Activated naive CD8-positive, alpha-beta T cell treated with anti-CD3 and anti-CD28 coated beads, Interleukin-2, amount 10 ng/mL, durations not matched to agents 7 days and 5 days (primary cell): ENCODE measurements at regions not wholly inside any gene's neighbourhood (a gene's known extent, or its start where the extent isn't known, plus 50 kb on each side); places are given as distances from the start of the nearest gene placed in this dataset.
"Not testable (repeated sequence)": the region's sequence is repeated elsewhere in the genome, so short reads cannot be mapped to it uniquely, and the experiment has no call there.

Experiments
- ATAC-seq: fragments of 150-1000 bp; cut with Tn5 transposase; one replicate; pipeline ENCODE4 v1.10.0; 2021; ENCODE audit warnings: low read depth, moderate library complexity
- POLR2A ChIA-PET: fragments of 350-600 bp; sonication (Branson Sonifier 250); formaldehyde crosslinking; loops from one replicate; lab custom pipeline; 2021; ENCODE audit warnings: antibody characterized with exemption; lab: Charles Lee
- DNase-seq: peaks from one replicate; pipeline ENCODE4 v3.0.0; 2021
- H3K27ac Mint-ChIP-seq: one replicate; pipeline ENCODE4 v1.8.0; 2022; ENCODE audit warnings: mild to moderate bottlenecking, mixed read lengths
- H3K27me3 Mint-ChIP-seq: one replicate; pipeline ENCODE4 v1.8.0; 2022; ENCODE audit warnings: mild to moderate bottlenecking, moderate library complexity, mixed read lengths
- H3K36me3 Mint-ChIP-seq: one replicate; pipeline ENCODE4 v1.8.0; 2021; ENCODE audit warnings: mild to moderate bottlenecking, mixed read lengths
- H3K4me1 Mint-ChIP-seq: one replicate; pipeline ENCODE4 v1.8.0; 2021; ENCODE audit warnings: mixed read lengths
- H3K4me3 Mint-ChIP-seq: one replicate; pipeline ENCODE4 v1.8.0; 2022; ENCODE audit warnings: mild to moderate bottlenecking, moderate library complexity, mixed read lengths
- H3K9me3 Mint-ChIP-seq: one replicate; pipeline ENCODE4 v1.8.0; 2021; ENCODE audit warnings: mixed read lengths

DNA sequence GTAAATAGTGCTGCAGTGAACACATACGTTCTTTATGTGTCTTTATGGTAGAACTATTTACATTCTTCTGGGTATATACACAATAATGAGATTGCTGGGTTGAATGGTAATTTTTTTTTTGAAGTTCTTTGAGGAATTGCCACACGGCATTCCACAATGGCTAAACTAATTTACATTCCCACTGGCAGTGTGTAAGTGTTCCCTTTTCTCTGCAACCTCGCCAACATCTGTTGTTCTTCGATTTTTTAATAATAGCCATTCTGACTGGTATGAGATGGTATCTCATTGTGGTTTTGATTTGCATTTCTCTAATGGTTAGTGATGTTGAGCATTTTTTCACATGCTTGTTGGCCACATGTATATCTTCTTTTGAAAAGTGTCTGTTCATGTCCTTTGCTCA, 609.5 kb downstream of the DNAH5 start:
- H3K4me3 Mint-ChIP-seq, ATAC-seq, H3K27me3 Mint-ChIP-seq, POLR2A ChIA-PET, H3K4me1 Mint-ChIP-seq, H3K9me3 Mint-ChIP-seq, H3K36me3 Mint-ChIP-seq, H3K27ac Mint-ChIP-seq, DNase-seq: not testable (repeated sequence)

DNA sequence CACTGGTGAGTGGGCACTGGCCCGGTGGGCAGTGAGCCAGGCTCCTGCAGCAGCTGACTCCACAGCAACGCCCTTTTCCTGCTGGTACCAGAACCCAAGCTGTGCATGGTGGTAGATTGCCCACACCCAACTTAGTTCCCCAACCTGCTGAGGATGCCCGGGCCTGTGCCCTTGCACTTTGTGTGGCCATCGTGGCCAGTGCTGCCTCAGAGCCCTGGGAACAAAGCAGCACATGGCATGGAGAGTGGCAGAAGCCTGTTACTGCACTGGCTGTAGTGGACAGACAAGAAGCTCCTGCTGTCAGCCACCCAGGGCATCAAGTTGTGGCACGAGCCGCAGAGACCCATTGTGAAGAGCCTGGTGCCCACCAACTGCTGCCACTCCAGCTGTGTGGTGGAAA, 612.9 kb downstream of the DNAH5 start:
- Mint-ChIP-seq H3K27ac (no peak overlapping the region), H3K9me3 (peaks cover 2% of the 10 kb centered on the region), H3K36me3 (no peaks in the 10 kb centered on the region), H3K27me3 (no peaks in the 10 kb centered on the region), H3K4me3 (no peak overlapping the region), H3K4me1 (no peaks in the 10 kb centered on the region)
- no peak for ATAC-seq
- DNase-seq: no peak
- POLR2A ChIA-PET: no interaction called here

DNA sequence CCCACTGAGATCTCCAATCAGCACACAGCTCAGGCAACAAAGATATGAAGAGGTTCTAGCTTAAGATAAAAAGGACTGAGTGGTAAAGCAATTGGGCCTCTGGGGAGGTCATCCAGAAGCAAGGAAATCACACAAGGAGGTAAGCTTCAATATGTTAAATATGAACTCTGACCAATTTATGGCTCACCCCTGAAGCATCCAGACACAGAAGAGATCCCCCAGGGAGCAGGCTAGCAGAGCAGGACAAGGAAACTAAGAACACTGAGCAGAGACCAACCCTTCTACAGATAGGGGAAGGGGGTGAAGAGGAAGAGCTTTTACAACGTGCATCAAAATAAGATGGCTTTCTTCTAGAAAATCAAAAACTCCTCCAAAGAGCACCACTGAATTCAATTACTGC, 616.2 kb downstream of the DNAH5 start:
- H3K4me3 Mint-ChIP-seq: no peak overlapping the region
- H3K4me1 Mint-ChIP-seq: no peaks in the 10 kb centered on the region
- DNase-seq (no peak), ATAC-seq (no peak)
- no peaks in the 10 kb centered on the region for H3K27me3 Mint-ChIP-seq
- POLR2A ChIA-PET: no interaction called here
- no peaks in the 10 kb centered on the region for H3K9me3 Mint-ChIP-seq
- no peaks in the 10 kb centered on the region for H3K36me3 Mint-ChIP-seq
- no peak overlapping the region for H3K27ac Mint-ChIP-seq

DNA sequence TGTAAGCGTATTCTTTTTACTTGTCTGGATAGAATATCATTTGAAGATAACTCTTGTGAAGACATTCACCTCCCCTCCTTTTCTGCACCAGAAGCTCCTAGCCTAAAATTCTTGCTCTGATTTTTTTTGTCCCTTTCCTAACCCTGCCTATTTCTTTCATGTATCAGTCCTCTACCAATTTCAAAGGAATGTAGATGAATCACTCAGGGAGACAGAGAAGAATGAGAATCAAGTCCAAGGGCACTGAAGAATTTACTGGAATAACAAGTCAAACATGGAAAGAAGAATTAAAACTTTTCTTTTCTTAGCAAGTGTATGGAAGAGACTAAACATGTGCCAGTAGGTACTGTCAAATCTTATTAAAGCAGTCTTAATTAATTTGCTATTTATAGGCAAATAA, 618.7 kb downstream of the DNAH5 start:
- DNase-seq (no peak), ATAC-seq (no peak)
- POLR2A ChIA-PET: no interaction called here
- H3K27ac Mint-ChIP-seq: no peak overlapping the region
- H3K36me3 Mint-ChIP-seq: no peaks in the 10 kb centered on the region
- H3K4me3 Mint-ChIP-seq: no peak overlapping the region
- no peaks in the 10 kb centered on the region for H3K9me3 Mint-ChIP-seq
- no peaks in the 10 kb centered on the region for H3K4me1 Mint-ChIP-seq
- H3K27me3 Mint-ChIP-seq: no peaks in the 10 kb centered on the region

DNA sequence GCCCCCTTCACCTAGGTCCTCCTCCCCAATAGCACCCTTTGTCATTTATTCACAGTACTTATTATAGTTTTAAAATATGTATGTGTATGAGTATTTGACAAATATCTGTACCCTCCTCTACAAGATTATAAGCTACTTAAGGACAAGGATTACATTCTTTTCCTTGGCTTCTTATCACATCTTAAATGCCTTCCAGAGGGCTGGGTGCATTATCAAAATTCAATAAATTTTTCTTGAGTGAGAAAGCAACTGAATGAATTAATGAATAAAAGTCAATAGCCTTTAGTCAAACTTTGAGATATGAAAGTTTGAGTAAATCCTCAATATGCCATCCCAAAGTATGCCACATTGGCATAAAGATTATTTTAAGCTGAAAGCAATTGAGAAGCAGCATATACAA, 621.7 kb downstream of the DNAH5 start:
- Mint-ChIP-seq H3K9me3 (no peaks in the 10 kb centered on the region), H3K27me3 (no peaks in the 10 kb centered on the region), H3K4me3 (no peak overlapping the region), H3K36me3 (no peaks in the 10 kb centered on the region), H3K4me1 (no peaks in the 10 kb centered on the region), H3K27ac (no peak overlapping the region)
- POLR2A ChIA-PET: no interaction called here
- DNase-seq (no peak), ATAC-seq (no peak)

DNA sequence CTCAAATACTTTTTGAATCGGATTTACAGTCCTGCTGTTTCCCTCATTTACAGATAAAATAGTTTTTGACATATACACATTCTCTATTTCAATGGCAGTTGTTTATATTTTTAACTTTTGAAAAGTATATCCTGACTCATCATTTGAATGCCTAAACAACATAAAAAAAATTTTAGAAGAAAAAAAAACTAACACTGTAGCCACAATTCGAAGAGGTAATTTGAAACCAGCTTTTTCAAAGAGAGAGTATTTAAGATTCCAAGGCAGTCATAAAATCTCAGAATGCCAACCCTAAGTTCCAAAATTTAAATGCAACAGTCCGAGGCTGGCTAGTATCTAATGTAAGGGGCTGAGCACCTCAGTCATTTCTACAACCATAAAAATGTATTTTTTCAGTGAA, 626.8 kb downstream of the DNAH5 start:
- no peak overlapping the region for H3K4me3 Mint-ChIP-seq
- no peaks in the 10 kb centered on the region for H3K36me3 Mint-ChIP-seq
- POLR2A ChIA-PET: no interaction called here
- H3K4me1 Mint-ChIP-seq: no peaks in the 10 kb centered on the region
- no peaks in the 10 kb centered on the region for H3K27me3 Mint-ChIP-seq
- DNase-seq (no peak), ATAC-seq (no peak)
- peaks cover 4% of the 10 kb centered on the region for H3K9me3 Mint-ChIP-seq
- H3K27ac Mint-ChIP-seq: no peak overlapping the region

DNA sequence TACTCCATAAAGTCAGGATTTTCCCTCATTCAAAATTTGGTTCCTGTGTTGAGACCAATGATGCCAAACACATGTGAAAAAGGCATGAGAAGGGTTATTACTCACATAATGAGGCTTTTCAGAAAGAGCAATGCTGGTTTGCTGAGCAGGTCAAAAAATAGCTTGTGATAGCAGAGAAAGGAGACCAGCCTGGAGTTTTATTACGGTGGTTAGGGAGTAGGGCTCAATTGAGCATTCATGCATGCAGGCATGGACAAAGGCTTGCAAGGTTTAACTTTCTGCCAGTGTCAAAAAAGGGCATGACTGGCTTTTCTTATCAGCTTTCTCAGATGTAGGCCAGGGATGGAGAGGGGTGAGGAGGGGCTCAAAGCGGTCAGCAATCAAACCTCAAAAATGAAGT, 628.3 kb downstream of the DNAH5 start:
- no peaks in the 10 kb centered on the region for H3K36me3 Mint-ChIP-seq
- H3K4me1 Mint-ChIP-seq: no peaks in the 10 kb centered on the region
- ATAC-seq: no peak
- no peaks in the 10 kb centered on the region for H3K27me3 Mint-ChIP-seq
- POLR2A ChIA-PET: no interaction called here
- DNase-seq: no peak
- no peak overlapping the region for H3K27ac Mint-ChIP-seq
- no peak overlapping the region for H3K4me3 Mint-ChIP-seq
- peaks cover 4% of the 10 kb centered on the region for H3K9me3 Mint-ChIP-seq

DNA sequence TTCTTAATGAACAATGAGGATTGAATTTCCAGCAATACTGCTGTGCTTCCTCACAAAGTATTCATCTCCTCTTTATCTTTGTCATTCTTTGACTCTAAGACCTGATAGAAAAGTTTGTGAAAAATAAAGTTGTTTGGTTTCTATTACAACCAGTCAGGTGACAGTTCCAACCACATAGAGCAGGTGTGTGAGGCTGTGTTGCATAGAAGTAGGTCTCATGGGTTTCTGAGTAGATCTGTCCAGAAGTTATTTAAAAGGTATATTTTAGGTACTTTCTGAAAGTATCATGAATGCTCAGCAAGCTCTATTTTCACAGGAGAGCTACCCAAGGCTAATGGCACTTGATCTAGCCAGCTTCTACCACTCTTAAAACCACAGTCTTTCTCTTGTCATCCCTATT, 637.0 kb downstream of the DNAH5 start:
- H3K4me3 Mint-ChIP-seq: no peak overlapping the region
- H3K36me3 Mint-ChIP-seq: no peaks in the 10 kb centered on the region
- POLR2A ChIA-PET: no interaction called here
- peaks cover 4% of the 10 kb centered on the region for H3K9me3 Mint-ChIP-seq
- no peak for ATAC-seq
- no peaks in the 10 kb centered on the region for H3K27me3 Mint-ChIP-seq
- no peak overlapping the region for H3K27ac Mint-ChIP-seq
- no peaks in the 10 kb centered on the region for H3K4me1 Mint-ChIP-seq
- no peak for DNase-seq

DNA sequence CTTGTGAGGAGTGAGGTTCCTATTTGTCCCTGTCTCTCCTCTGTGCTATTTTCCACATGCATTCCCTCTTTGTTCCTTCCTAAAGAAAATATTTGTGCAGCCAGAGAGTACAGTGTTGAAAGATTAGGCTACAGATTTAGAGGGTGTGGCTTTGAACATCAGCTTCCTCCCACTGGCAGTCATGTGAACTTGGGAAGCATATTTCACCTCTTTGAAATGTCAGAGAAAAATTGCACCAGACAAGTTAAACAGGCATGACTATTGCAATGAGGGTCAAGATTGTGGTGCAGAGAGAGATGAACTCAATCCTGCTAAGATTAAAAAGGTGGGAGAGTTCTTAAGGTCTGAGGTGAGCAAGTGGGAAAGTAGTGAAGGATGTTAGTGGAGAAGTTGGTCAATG, 641.0 kb downstream of the DNAH5 start:
- no peaks in the 10 kb centered on the region for H3K4me1 Mint-ChIP-seq
- no peak overlapping the region for H3K4me3 Mint-ChIP-seq
- no peaks in the 10 kb centered on the region for H3K36me3 Mint-ChIP-seq
- ATAC-seq: no peak
- H3K9me3 Mint-ChIP-seq: peaks cover 6% of the 10 kb centered on the region
- no peak overlapping the region for H3K27ac Mint-ChIP-seq
- no peaks in the 10 kb centered on the region for H3K27me3 Mint-ChIP-seq
- POLR2A ChIA-PET: no interaction called here
- DNase-seq: no peak

DNA sequence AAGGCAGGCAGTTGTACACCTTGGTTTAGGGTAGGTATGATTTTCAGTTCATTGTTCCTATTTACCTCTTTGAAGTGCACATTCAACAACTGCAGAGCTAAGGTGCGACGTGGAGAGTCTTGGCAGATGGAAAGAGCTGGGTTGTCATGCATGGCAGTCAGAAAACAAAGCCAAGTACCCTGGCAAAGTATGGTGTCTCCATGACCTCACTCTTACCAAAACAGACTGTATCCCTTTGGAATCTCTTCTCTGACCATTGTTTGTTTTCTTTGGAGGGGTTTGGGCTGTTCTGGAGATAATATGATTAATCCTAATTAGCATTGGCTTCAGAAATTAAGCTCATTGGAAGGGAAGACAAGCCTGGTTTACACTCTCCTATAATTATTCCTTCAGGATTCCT, 665.7 kb downstream of the DNAH5 start:
- ATAC-seq (no peak), DNase-seq (no peak)
- POLR2A ChIA-PET: no interaction called here
- Mint-ChIP-seq H3K4me1 (no peaks in the 10 kb centered on the region), H3K27me3 (no peaks in the 10 kb centered on the region), H3K27ac (no peak overlapping the region), H3K36me3 (no peaks in the 10 kb centered on the region), H3K4me3 (no peak overlapping the region), H3K9me3 (peaks cover 6% of the 10 kb centered on the region)

DNA sequence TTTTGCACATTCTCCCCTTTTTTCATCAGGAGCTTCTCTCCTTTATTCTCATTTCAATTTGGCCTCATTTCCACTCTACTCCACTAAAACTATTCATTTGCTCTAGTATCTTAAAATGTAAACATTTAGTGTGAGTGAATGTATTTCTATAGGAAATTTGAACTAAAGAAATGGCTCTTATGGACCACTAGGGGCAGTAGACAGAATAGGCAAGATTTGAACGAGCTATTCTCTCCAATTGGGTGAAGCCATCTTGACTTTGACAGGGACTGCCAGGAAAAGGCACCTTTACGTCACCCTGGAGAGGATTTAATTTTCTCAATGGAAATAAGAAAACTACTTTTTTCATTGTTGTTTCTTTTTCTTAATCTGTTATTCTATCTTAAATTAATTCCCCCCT, 666.3 kb downstream of the DNAH5 start:
- no peak overlapping the region for H3K27ac Mint-ChIP-seq
- DNase-seq: no peak
- H3K4me1 Mint-ChIP-seq: no peaks in the 10 kb centered on the region
- H3K9me3 Mint-ChIP-seq: peaks cover 6% of the 10 kb centered on the region
- H3K4me3 Mint-ChIP-seq: no peak overlapping the region
- POLR2A ChIA-PET: no interaction called here
- H3K36me3 Mint-ChIP-seq: no peaks in the 10 kb centered on the region
- ATAC-seq: no peak
- no peaks in the 10 kb centered on the region for H3K27me3 Mint-ChIP-seq

DNA sequence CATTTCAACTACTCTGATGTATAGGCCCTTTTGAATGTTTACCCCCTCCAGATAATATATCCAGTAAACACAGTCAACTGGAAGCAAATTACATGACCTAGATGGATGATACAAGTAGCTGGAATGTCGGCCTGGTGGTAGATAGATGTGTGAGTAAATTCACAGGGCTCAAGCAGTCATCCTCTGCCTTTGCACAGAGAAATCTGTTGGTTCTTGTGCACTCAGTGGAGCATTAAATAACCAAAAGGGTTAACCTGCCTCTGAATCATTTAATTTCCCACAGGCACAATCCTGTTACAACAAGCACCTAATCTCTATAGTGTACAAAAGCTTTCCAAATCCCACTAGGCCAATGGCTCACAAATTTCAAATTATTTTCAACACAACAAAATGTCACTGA, 668.3 kb downstream of the DNAH5 start:
- Mint-ChIP-seq H3K27me3 (no peaks in the 10 kb centered on the region), H3K27ac (no peak overlapping the region), H3K4me1 (no peaks in the 10 kb centered on the region), H3K9me3 (peaks cover 6% of the 10 kb centered on the region), H3K36me3 (no peaks in the 10 kb centered on the region), H3K4me3 (no peak overlapping the region)
- DNase-seq (no peak), ATAC-seq (no peak)
- POLR2A ChIA-PET: no interaction called here

DNA sequence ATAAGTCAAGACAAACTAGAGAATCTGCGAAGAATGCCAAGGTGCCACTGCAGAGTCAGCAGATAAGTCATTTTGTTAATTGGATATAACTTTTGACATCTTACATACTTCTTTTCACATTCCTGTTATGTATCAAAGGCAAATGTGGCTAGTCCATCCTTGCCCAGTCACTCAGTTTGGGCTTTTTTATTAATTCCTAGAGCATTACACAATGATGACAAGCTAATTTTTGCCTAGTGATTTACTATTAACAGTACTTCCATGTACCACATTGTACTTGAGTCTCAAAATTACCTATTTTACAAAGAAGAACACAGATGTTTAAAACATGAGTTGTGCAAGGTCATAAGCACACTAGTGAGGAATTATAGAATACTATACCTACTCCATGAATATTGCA, 680.8 kb downstream of the DNAH5 start:
- H3K4me3 Mint-ChIP-seq: no peak overlapping the region
- H3K9me3 Mint-ChIP-seq: peaks cover 4% of the 10 kb centered on the region
- no peaks in the 10 kb centered on the region for H3K27me3 Mint-ChIP-seq
- POLR2A ChIA-PET: no interaction called here
- no peak for DNase-seq
- no peak for ATAC-seq
- H3K27ac Mint-ChIP-seq: no peak overlapping the region
- no peaks in the 10 kb centered on the region for H3K36me3 Mint-ChIP-seq
- no peaks in the 10 kb centered on the region for H3K4me1 Mint-ChIP-seq

DNA sequence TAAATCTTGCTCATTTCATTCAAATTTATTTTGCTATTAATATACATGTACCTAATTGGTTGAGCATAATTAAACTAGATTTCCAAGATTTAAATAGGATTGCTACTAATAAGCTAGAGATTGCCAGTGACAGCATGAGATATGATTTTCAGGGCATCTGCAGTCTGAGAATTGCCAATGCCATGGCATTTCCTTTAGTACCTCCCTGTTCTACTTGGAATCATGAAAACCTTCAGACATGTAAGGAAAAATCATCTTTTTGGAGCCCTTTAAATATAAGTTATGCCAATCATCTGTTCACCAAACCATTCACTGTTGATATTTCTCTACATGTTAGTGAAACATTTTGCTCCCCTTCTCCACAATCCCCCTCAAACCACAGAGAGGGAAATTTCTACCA, 691.4 kb downstream of the DNAH5 start:
- no peak overlapping the region for H3K27ac Mint-ChIP-seq
- H3K27me3 Mint-ChIP-seq: no peaks in the 10 kb centered on the region
- no peaks in the 10 kb centered on the region for H3K4me1 Mint-ChIP-seq
- no peak for DNase-seq
- peaks cover 3% of the 10 kb centered on the region for H3K9me3 Mint-ChIP-seq
- no peaks in the 10 kb centered on the region for H3K36me3 Mint-ChIP-seq
- POLR2A ChIA-PET: no interaction called here
- H3K4me3 Mint-ChIP-seq: no peak overlapping the region
- no peak for ATAC-seq

DNA sequence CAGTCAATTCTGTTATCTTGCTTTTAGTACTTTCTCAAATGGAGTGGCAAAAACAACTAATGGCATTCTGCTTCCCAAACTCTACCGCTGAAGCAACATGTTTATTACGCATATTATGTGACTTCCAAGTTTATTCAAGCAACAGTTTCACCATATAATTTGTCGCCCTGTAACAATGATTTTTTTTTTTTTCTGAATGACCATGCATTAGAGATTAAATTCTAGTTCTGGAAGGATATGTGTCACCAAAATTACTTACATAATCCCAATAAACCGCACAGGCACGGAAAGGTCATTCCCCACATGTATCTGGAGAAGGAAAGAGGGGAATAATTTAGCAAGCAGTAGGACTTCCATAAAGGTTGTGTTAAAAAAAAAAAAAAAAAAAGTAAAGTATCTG, 691.8 kb downstream of the DNAH5 start:
- H3K27me3 Mint-ChIP-seq: no peaks in the 10 kb centered on the region
- DNase-seq (no peak), ATAC-seq (no peak)
- POLR2A ChIA-PET: no interaction called here
- no peak overlapping the region for H3K27ac Mint-ChIP-seq
- H3K4me1 Mint-ChIP-seq: no peaks in the 10 kb centered on the region
- H3K9me3 Mint-ChIP-seq: peaks cover 3% of the 10 kb centered on the region
- H3K4me3 Mint-ChIP-seq: no peak overlapping the region
- no peaks in the 10 kb centered on the region for H3K36me3 Mint-ChIP-seq
